NCI-H2196 treated with DMSO at 0.1 percent for 48 hours (cell line): ENCODE measurements at regions not wholly inside any gene's neighbourhood (a gene's known extent, or its start where the extent isn't known, plus 50 kb on each side); places are given as distances from the start of the nearest gene placed in this dataset.
"Not testable (repeated sequence)": the region's sequence is repeated elsewhere in the genome, so short reads cannot be mapped to it uniquely, and the experiment has no call there.

Source experiments
- DNase-seq: peaks from one replicate; lab custom pipeline; 2025; ENCODE audit not compliant: unreplicated experiment; lab: John Stamatoyannopoulos, UW

GRCh38 chr2:133624551-133624950 lies 56.3 kb upstream of the NCKAP5 start:
- DNase-seq = no peak

GRCh38 chr2:133627741-133628140 lies 59.5 kb upstream of the NCKAP5 start:
- DNase-seq = no peak

DNA sequence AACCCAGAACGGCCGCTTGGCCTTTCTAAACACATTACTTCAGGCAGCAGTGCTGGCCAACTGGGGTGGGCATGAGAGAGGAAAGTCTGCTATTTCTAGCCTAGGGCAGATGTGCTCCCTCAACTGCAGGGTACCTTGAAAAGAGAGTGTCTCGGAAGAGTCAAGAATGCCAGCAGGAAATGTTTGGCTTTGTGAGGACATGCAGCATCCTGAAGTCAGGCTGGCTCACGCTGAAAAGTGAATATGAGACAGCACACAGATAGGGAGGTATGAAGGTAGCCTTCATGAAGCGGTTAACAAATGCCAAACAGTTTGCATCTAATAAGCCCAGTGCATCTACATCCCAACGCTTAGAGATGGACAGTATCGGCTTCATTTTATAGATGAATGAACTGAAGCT lies 65.0 kb upstream of the NCKAP5 start:
- no peak for DNase-seq

- no peak for DNase-seq
These were observed 65.7 kb upstream of the NCKAP5 start for GRCh38 chr2:133633881-133634409.

- DNase-seq = no peak
These were observed 66.9 kb upstream of the NCKAP5 start for GRCh38 chr2:133635131-133635530.

DNA sequence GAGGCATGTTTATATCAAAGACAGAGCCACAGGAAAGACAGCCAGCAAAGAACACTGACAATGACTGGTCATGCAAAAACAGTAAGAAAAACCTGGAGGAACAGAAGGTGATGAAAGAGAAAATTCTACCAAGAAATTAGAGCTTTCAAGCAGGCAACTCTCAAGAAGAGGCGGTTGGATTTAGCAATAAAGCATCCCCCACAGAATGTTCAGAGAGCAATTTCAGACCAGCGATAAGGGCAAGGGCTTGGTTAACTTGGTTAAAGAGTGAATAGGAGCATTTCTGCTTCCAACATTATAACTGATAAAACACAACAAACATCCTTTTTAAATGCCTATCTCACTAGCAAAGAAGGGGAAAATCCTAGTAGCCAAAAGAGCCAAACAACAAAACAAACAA lies 68.0 kb upstream of the NCKAP5 start:
- no peak for DNase-seq

DNA sequence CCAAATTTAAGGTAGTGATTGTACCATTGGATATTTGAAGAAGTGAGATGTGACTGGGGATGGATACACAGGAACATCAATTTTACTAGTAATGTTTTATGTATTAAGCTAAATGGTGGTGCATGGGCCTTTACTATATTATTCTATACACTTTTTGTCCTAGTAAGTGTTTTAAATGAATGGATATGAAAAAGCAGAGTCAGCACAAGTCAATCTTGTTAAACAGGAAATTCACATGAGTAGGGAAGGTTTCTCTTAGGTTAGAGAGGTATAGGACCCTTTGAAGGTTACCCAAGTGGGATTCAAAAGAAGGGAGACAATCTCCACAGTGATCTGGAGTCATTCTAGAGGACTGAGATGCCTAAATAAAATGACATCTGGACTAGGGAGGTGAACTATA lies 71.8 kb upstream of the NCKAP5 start:
- no peak for DNase-seq

DNA sequence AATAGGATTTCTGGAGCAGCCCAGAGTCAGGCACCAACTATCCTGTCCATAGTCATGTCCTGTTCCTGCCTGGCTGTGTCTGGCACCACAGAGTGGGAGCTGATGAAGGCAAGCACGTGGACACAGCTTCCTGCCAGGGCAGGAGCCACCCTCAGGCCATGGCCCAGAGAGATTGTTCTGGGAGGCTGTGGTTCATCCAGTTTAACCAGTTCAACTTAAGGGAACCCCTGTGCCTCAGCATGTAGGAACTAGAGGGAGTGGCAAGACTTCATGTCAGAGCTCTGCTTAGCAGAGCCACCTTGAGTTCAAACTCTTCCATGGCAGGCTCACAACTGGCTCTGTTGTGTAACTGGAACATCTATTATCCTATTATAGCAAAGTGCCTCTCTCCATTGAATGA lies 73.2 kb upstream of the NCKAP5 start:
- DNase-seq = no peak

GRCh38 chr2:133641942-133642725 lies 73.9 kb upstream of the NCKAP5 start:
- no peak for DNase-seq

DNA sequence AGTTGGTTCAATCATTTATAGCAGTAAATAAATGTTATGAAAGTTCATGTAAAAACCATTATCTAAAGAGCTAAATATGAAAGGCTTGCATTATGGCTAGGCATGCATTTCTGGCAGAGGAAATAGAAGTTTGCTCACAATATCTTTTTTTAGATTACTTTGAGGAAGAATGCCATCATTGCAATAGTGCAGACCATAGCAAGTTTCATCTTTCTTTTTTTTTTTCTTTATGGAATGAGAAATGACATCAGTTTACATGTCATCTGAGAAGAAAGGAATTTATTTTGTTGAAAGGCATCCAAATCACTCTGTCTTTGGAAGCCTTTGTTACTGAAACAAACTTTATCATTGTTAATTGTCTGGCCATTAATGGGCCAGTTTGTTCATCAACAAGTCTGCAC lies 74.5 kb upstream of the NCKAP5 start:
- no peak for DNase-seq

DNA sequence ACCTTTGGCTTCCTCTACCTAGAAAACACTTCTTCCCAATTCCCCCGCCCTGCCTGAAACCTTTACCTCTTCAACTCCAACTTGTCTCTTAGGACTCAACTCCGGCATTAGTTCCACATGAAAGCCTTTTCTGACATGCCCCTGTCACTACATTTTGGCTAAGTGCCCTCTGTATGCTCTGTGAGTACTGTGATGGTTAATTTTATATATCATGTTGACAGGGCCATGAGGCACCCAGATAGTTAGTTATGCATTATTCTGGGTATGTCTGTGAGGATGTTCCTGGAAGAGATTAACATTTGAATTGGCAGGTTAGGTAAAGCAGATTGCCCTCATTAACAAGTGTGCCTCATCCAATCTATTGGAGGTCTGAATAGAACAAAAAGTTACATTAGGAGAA lies 75.6 kb upstream of the NCKAP5 start:
- DNase-seq = no peak

DNA sequence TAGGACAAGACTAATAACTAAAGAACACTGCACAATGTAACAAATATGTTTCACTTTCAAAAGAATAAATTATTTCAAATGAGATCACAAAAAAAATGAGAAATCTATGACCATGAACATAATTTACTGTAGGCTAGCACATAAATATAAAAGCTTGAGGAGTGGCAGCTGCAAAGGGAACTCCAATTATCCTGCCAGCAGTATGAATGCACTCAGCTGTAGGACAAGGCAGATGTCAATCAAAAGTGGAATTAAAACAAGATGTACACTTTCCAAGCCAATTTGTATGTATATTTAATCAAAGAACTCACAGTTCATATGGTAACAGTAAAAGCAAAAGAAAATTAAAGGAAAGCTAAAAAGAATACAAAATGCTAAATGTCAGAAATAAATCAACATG lies 76.6 kb upstream of the NCKAP5 start:
- no peak for DNase-seq

DNA sequence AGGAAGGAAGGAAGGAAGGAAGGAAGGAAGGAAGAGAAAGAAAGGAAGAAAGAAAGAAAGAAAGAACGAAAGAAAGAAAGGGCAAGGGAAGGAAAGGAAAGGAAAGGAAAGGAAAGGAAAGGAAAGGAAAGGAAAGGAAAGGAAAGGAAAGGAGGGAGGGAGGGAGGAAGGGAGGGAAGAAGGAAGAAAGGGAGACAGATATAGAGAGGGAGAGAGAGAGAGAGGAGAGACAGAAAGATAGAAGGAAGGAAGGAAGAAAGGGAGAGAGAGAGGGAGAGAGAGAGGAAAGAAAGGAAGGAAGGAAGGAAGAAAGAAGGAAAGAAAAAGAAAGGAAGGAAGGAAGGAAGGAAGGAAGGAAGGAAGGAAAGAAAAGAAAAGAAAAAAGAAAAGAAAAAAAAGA lies 79.1 kb upstream of the NCKAP5 start:
- not testable (repeated sequence) for DNase-seq

DNA sequence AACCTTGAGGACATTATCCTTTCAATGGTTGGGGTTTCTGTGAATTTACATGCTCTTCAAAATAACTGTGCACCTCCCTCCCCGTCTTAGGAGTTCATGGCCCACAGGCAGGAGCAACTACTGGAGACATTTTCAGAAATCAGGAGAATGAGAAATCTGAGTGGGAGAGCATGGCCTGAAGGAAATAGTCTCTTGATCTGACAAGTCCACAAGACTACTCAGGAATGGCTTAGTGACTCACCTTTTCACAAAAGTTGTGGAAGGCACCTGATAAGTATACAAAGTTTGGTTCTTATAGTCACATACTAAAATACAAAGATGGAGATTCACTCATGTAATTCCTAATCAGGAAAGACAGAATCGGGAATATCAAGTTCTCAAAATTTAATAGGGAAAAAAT lies 83.6 kb upstream of the NCKAP5 start:
- DNase-seq = no peak

DNA sequence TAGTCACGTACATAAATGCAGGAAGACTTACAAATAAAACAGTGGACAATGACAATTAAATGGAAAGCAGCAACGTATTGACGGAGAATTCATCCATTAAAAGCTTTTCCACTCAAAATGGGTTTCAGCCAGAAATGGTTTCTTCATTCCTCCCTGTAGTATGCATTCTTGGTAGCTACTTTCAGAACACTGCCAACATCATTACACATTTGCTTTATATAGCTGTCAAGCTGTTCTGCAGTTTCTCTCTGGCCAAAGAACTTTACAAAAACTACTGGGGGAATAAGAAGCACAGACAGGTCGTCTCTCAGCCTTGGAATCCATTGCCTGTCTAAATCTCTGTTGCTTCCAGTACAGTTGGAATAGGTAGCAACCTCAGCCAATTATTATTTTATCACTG lies 84.1 kb upstream of the NCKAP5 start:
- DNase-seq = no peak

GRCh38 chr2:133653056-133653455 lies 84.8 kb upstream of the NCKAP5 start:
- DNase-seq = no peak

DNA sequence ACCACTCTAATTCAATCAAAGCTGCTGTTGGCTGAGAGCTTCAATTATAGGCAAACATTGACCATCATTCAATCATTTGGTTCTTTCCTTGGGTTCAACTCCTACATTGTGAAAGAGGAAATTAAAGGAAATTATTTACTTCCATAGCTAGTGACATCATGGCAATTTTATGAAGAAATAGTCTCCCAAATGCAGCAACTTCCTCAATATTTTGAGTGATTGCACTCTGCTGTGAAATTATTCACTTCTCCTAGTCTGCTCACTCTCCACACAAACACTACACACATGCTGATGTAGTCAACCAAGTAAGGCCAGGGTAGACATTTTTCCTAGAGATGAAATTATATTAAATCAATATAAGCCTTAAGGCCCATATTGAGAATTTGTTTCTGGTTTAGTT lies 86.7 kb upstream of the NCKAP5 start:
- DNase-seq = no peak

DNA sequence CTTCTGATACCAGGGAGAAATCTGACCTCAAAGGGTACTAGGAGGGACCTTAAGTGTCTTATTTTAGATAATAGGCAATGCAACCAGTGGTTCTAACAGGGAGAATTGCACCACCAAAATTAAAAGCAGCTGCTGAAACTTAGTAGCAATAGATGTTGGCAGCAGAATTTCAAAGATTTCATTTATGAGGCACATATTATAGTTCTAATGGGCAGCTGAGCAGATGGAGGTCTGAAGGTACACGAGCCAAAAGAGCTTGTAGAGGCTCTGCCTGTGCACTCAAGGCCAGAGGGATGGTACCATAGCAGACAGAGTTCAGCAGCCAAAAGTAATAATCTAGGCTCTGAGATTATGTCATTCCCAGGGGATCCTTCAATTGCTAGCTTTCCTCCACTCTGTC lies 87.3 kb upstream of the NCKAP5 start:
- DNase-seq = no peak

GRCh38 chr2:133657591-133657990 lies 89.3 kb upstream of the NCKAP5 start:
- DNase-seq = no peak

GRCh38 chr2:133658020-133658903 lies 90.0 kb upstream of the NCKAP5 start:
- no peak for DNase-seq

DNA sequence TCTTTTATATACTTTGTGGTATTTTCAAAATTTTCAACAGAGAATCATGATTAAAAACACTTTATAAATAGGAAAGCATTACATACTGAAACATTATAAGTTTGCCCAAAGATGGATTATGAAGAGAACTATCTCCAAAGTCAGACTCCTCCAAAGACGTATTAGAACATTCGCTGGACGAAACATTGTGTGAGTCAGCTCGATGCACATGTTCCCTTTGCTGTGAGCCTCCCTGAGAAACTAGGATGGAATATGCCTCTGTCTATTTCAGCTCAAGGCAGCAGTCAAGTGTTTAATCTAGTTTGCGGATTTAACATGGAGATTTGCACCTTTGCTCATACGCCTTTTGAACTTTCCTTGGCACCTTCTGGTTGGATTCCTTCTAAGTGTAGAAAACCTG lies 92.2 kb upstream of the NCKAP5 start:
- no peak for DNase-seq

- DNase-seq = no peak
These were observed 93.1 kb upstream of the NCKAP5 start for GRCh38 chr2:133661392-133661791.
